DOHH2 (cell line): ENCODE measurements at regions not wholly inside any gene's neighbourhood (a gene's known extent, or its start where the extent isn't known, plus 50 kb on each side); places are given as distances from the start of the nearest gene placed in this dataset.

Experiments used
- H3F3A ChIP-seq: fragments of 200-600 bp; sonication (generic), shearing (Covaris generic); 2 replicates; pipeline ENCODE4 v1.6.0; 2016; ENCODE audit warnings: antibody characterized with exemption, mild to moderate bottlenecking; ENCODE audit not compliant: control insufficient read depth, insufficient read depth
- H3K27ac ChIP-seq: fragments of 200-600 bp; sonication (generic); 2 replicates; pipeline ENCODE4 v1.5.1; 2014; ENCODE audit warnings: low read depth, mild to moderate bottlenecking, low read length, moderate library complexity
- H3K27me3 ChIP-seq: fragments of 200-600 bp; sonication (generic); 2 replicates; pipeline ENCODE4 v1.6.1; 2014; ENCODE audit warnings: mild to moderate bottlenecking, low read length, mixed read lengths; ENCODE audit not compliant: control insufficient read depth
- H3K36me3 ChIP-seq: fragments of 200-600 bp; sonication (generic); 2 replicates; pipeline ENCODE4 v1.6.1; 2014; ENCODE audit warnings: mild to moderate bottlenecking, low read length, moderate library complexity, mixed read lengths; ENCODE audit not compliant: control insufficient read depth
- H3K4me1 ChIP-seq: fragments of 200-600 bp; sonication (generic); 2 replicates; pipeline ENCODE4 v1.6.1; 2014; ENCODE audit warnings: mild to moderate bottlenecking, low read length, mixed read lengths; ENCODE audit not compliant: control insufficient read depth
- H3K4me2 ChIP-seq: fragments of 200-600 bp; sonication (generic); 2 replicates; pipeline ENCODE4 v1.6.0; 2014; ENCODE audit warnings: mild to moderate bottlenecking, low read length, moderate library complexity
- H3K4me3 ChIP-seq: fragments of 200-600 bp; sonication (generic); 2 replicates; pipeline ENCODE4 v1.5.1; 2014; ENCODE audit warnings: mild to moderate bottlenecking, low read length, mixed read lengths
- H3K79me2 ChIP-seq: fragments of 200-600 bp; sonication (generic); 2 replicates; pipeline ENCODE4 v1.6.1; 2014; ENCODE audit warnings: mild to moderate bottlenecking, low read length, mixed read lengths; ENCODE audit not compliant: control insufficient read depth
- H3K9me2 ChIP-seq: fragments of 200-600 bp; sonication (generic); replicated peaks from 2 replicates; pipeline ENCODE4 v1.6.1; 2014; ENCODE audit warnings: mild to moderate bottlenecking, low read length, mixed read lengths; ENCODE audit not compliant: control insufficient read depth
- H3K9me3 ChIP-seq: fragments of 200-600 bp; sonication (generic); 2 replicates; pipeline ENCODE4 v1.6.1; 2014; ENCODE audit warnings: antibody characterized with exemption, low read length, mixed read lengths; ENCODE audit not compliant: control insufficient read depth, insufficient read depth
- H4K20me1 ChIP-seq: fragments of 200-600 bp; sonication (generic); 2 replicates; pipeline ENCODE4 v1.6.0; 2014; ENCODE audit warnings: low read depth, mild to moderate bottlenecking, antibody characterized with exemption, low read length, moderate library complexity; ENCODE audit not compliant: control insufficient read depth, insufficient read depth
- CTCF ChIP-seq: fragments of 200-600 bp; sonication (generic); IDR thresholded peaks from one replicate; pipeline ENCODE4 v1.5.1; 2014; ENCODE audit warnings: antibody characterized with exemption, mild to moderate bottlenecking, low read depth, low read length; ENCODE audit not compliant: poor library complexity, severe bottlenecking
- EZH2phosphoT487 ChIP-seq: fragments of 200-600 bp; sonication (generic); IDR thresholded peaks from 2 replicates; pipeline ENCODE4 v1.6.1; 2017; ENCODE audit warnings: borderline replicate concordance, mild to moderate bottlenecking, antibody characterized with exemption, low read length, moderate library complexity, mixed read lengths

- Histone ChIP-seq H4K20me1 (no peaks in the 10 kb centered on the region), H3K9me3 (no peaks in the 10 kb centered on the region), H3K79me2 (no peaks in the 10 kb centered on the region), H3K36me3 (no peaks in the 10 kb centered on the region), H3K4me3 (no peak overlapping the region), H3K27me3 (peaks cover 2% of the 10 kb centered on the region; the same call in 1 of the 2 replicates), H3K27ac (no peak overlapping the region), H3F3A (no peaks in the 10 kb centered on the region), H3K9me2 (no peaks in the 10 kb centered on the region), H3K4me2 (no peak overlapping the region), H3K4me1 (no peaks in the 10 kb centered on the region)
- TF ChIP-seq EZH2phosphoT487 (no peak), CTCF (no peak)
Observed at GRCh38 chr1:234698686-234699085, 88.7 kb upstream of the IRF2BP2 start.

- TF ChIP-seq EZH2phosphoT487 (no peak), CTCF (no peak)
- Histone ChIP-seq H4K20me1 (no peaks in the 10 kb centered on the region), H3K9me2 (no peaks in the 10 kb centered on the region), H3K36me3 (no peaks in the 10 kb centered on the region), H3K27me3 (peaks cover 2% of the 10 kb centered on the region; the same call in 1 of the 2 replicates), H3K4me2 (no peak overlapping the region), H3K4me1 (no peaks in the 10 kb centered on the region), H3F3A (no peaks in the 10 kb centered on the region), H3K4me3 (no peak overlapping the region), H3K27ac (no peak overlapping the region), H3K9me3 (no peaks in the 10 kb centered on the region), H3K79me2 (no peaks in the 10 kb centered on the region)
Observed at GRCh38 chr1:234697741-234698140, 87.8 kb upstream of the IRF2BP2 start.

DNA sequence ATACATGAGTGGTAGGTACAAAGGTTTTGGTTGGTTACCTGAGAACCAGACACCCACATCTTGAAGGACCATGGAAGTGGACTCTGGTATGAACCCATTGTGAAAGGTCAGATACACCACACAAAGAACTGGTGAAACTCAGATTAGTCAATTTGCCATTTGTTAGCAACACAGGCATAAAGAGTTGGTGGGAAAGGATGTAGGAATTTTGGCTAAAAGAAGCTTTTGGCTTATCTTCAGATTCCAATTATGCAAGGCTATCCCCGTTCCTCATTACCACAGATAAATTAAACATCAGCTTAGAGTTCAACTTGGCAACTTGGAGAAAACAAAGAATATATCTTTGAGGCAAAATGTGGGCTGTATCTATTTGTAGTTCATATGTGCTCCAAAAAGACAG lies 87.0 kb upstream of the IRF2BP2 start:
- H3F3A ChIP-seq = no peaks in the 10 kb centered on the region
- H3K27me3 ChIP-seq = peaks cover 2% of the 10 kb centered on the region; the same call in 1 of the 2 replicates
- TF ChIP-seq EZH2phosphoT487 (no peak), CTCF (no peak)
- no peak overlapping the region for H3K4me3 ChIP-seq
- no peaks in the 10 kb centered on the region for H3K9me2 ChIP-seq
- no peak overlapping the region for H3K4me2 ChIP-seq
- no peaks in the 10 kb centered on the region for H4K20me1 ChIP-seq
- H3K27ac ChIP-seq = no peak overlapping the region
- no peaks in the 10 kb centered on the region for H3K9me3 ChIP-seq
- H3K36me3 ChIP-seq = no peaks in the 10 kb centered on the region
- no peaks in the 10 kb centered on the region for H3K79me2 ChIP-seq
- no peaks in the 10 kb centered on the region for H3K4me1 ChIP-seq

DNA sequence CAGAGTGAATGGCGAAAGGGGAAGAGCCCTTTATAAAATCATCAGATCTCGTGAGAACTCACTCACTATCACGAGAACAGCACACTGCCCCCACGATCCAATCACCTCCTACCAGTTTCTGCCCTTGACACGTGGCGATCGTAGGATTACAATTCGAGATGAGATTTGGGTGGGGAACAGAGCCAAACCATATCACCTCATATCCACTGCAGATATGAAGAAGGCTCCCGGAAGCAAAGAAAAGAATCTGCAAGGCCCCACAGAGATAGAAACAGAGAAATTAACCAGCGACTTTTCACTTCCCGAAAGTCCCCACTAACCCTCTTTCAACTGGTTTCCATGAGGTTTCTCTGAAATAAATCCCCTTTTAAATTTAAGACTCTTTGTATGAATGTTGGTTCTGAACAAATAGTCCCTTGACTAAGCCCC lies 86.2 kb upstream of the IRF2BP2 start:
- H3K27ac ChIP-seq = no peak overlapping the region
- TF ChIP-seq CTCF (no peak), EZH2phosphoT487 (no peak)
- H3K9me2 ChIP-seq = no peaks in the 10 kb centered on the region
- no peaks in the 10 kb centered on the region for H4K20me1 ChIP-seq
- peaks cover 2% of the 10 kb centered on the region; the same call in 1 of the 2 replicates for H3K27me3 ChIP-seq
- H3K36me3 ChIP-seq = no peaks in the 10 kb centered on the region
- H3K4me3 ChIP-seq = no peak overlapping the region
- H3K9me3 ChIP-seq = no peaks in the 10 kb centered on the region
- H3F3A ChIP-seq = no peaks in the 10 kb centered on the region
- no peak overlapping the region for H3K4me2 ChIP-seq
- no peaks in the 10 kb centered on the region for H3K4me1 ChIP-seq
- no peaks in the 10 kb centered on the region for H3K79me2 ChIP-seq
